Mesothelial cell of epicardium (in vitro differentiated cells): ENCODE measurements at regions not wholly inside any gene's neighbourhood (a gene's known extent, or its start where the extent isn't known, plus 50 kb on each side); places are given as distances from the start of the nearest gene placed in this dataset.

Experiments
- DNase-seq, 2 experiments: peaks; one replicate each; pipeline ENCODE4 v3.0.0; 2021; ENCODE audit warnings: low spot score in 2 of 2; ENCODE audit not compliant: unreplicated experiment in 2 of 2
- H3K27ac Mint-ChIP-seq: 2 replicates; pipeline ENCODE4 v1.8.0; 2021; ENCODE audit warnings: mixed read lengths
- H3K27me3 Mint-ChIP-seq: 2 replicates; pipeline ENCODE4 v1.8.0; 2021; ENCODE audit warnings: low read depth, mixed read lengths
- H3K36me3 Mint-ChIP-seq: 2 replicates; pipeline ENCODE4 v1.8.0; 2021; ENCODE audit warnings: mixed read lengths
- H3K4me1 Mint-ChIP-seq: 2 replicates; pipeline ENCODE4 v1.8.0; 2021; ENCODE audit warnings: mixed read lengths
- H3K4me3 Mint-ChIP-seq: 2 replicates; pipeline ENCODE4 v1.8.0; 2021; ENCODE audit warnings: mild to moderate bottlenecking, moderate library complexity, mixed read lengths
- H3K9me3 Mint-ChIP-seq: 2 replicates; pipeline ENCODE4 v1.8.0; 2021; ENCODE audit warnings: mixed read lengths
- CTCF ChIP-seq: fragments of 200-600 bp; sonication (generic); IDR thresholded peaks from one replicate; pipeline ENCODE4 v1.5.0; 2021; ENCODE audit warnings: antibody characterized with exemption; ENCODE audit not compliant: unreplicated experiment

GRCh38 chr7:50208378-50208982 is 96.0 kb upstream of the IKZF1 start:
- no peak for DNase-seq
- Mint-ChIP-seq H3K36me3 (no peaks in the 10 kb centered on the region), H3K4me1 (peaks cover 1% of the 10 kb centered on the region), H3K27me3 (peaks cover 39% of the 10 kb centered on the region), H3K9me3 (no peaks in the 10 kb centered on the region), H3K27ac (no peak overlapping the region), H3K4me3 (no peak overlapping the region)
- TF ChIP-seq CTCF: no peak

- H3K27me3 Mint-ChIP-seq: peaks cover 36% of the 10 kb centered on the region
- no peak for TF ChIP-seq CTCF
- H3K4me1 Mint-ChIP-seq: peaks cover 1% of the 10 kb centered on the region
- no peaks in the 10 kb centered on the region for H3K36me3 Mint-ChIP-seq
- no peak overlapping the region for H3K4me3 Mint-ChIP-seq
- no peak overlapping the region for H3K27ac Mint-ChIP-seq
- no peaks in the 10 kb centered on the region for H3K9me3 Mint-ChIP-seq
- DNase-seq: no peak
Measured at GRCh38 chr7:50207686-50208255, 96.7 kb upstream of the IKZF1 start.

GRCh38 chr7:50207251-50207564 is 97.3 kb upstream of the IKZF1 start:
- no peak for DNase-seq
- no peak overlapping the region for H3K4me3 Mint-ChIP-seq
- no peaks in the 10 kb centered on the region for H3K9me3 Mint-ChIP-seq
- no peak for TF ChIP-seq CTCF
- H3K4me1 Mint-ChIP-seq: peaks cover 1% of the 10 kb centered on the region
- peaks cover 31% of the 10 kb centered on the region for H3K27me3 Mint-ChIP-seq
- no peaks in the 10 kb centered on the region for H3K36me3 Mint-ChIP-seq
- no peak overlapping the region for H3K27ac Mint-ChIP-seq

GRCh38 chr7:50206453-50207250 is 97.9 kb upstream of the IKZF1 start:
- peaks cover 1% of the 10 kb centered on the region for H3K4me1 Mint-ChIP-seq
- no peaks in the 10 kb centered on the region for H3K36me3 Mint-ChIP-seq
- H3K27ac Mint-ChIP-seq: no peak overlapping the region
- H3K9me3 Mint-ChIP-seq: no peaks in the 10 kb centered on the region
- no peak for TF ChIP-seq CTCF
- DNase-seq: no peak
- peaks cover 29% of the 10 kb centered on the region for H3K27me3 Mint-ChIP-seq
- no peak overlapping the region for H3K4me3 Mint-ChIP-seq

- H3K27ac Mint-ChIP-seq: no peak overlapping the region
- H3K36me3 Mint-ChIP-seq: no peaks in the 10 kb centered on the region
- no peak for TF ChIP-seq CTCF
- H3K4me1 Mint-ChIP-seq: peaks cover 1% of the 10 kb centered on the region
- peaks cover 14% of the 10 kb centered on the region for H3K27me3 Mint-ChIP-seq
- no peak for DNase-seq
- no peaks in the 10 kb centered on the region for H3K9me3 Mint-ChIP-seq
- no peak overlapping the region for H3K4me3 Mint-ChIP-seq
Measured at GRCh38 chr7:50205011-50205410, 99.5 kb upstream of the IKZF1 start.
